ENCODE measurements at regions not wholly inside any gene's neighbourhood (a gene's known extent, or its start where the extent isn't known, plus 50 kb on each side); places are given as distances from the start of the nearest gene placed in this dataset.
"Not testable (repeated sequence)": the region's sequence is repeated elsewhere in the genome, so short reads cannot be mapped to it uniquely, and the experiment has no call there.

DNA sequence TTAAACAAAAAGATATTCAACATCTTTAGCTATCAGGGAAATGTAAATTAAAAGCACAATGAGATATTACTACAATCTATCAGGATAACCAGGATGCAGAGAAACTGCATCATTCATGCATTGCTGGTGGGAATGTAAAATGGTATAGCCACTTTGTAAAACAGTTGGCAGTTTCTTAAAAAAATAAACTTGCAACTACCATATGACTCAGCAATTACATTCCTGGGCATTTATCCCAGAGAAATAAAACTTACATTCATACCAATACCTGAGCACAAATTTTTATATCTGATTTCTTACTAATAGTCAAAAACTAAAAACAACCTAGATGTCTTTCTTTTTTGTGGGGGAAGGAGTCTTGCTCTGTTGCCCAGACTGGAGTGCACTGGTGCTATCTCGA is 190.3 kb upstream of the TAB2 start:
- no peak for DNase-seq (ENCODE audit: low read depth in 1 of 2, low spot score in 1 of 2)

DNA sequence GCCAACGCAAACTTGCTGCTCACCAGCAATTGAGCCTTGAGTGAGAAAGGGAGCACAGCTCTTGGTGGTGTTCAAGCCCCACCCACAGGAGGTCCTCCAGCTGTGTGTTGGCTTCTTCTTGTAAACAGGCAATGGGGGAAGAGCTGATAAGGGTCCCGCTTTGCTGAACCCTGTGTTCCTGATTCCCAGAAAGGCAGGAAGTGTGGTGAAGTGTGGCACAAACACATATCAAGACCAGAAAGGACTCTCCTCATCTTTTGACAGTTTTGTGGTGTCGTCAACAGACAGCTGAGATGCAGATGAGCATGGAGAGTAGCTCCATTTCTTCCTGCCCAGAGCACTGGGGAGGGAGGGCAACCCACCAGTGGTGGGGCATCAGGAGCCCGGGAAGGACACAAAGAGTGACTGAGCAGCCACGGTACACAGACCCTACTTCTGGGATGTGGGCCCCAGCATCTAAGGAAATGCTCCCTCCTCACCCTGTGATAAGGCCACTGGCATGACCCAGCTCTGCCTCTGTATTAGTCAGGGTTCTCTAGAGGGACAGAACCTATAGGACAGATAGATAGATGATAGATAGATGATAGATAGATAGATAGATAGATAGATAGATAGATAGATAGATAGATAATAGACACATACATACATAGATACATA is 188.9 kb upstream of the TAB2 start:
- DNase-seq (ENCODE audit: low read depth in 1 of 2, low spot score in 1 of 2), result no peak

DNA sequence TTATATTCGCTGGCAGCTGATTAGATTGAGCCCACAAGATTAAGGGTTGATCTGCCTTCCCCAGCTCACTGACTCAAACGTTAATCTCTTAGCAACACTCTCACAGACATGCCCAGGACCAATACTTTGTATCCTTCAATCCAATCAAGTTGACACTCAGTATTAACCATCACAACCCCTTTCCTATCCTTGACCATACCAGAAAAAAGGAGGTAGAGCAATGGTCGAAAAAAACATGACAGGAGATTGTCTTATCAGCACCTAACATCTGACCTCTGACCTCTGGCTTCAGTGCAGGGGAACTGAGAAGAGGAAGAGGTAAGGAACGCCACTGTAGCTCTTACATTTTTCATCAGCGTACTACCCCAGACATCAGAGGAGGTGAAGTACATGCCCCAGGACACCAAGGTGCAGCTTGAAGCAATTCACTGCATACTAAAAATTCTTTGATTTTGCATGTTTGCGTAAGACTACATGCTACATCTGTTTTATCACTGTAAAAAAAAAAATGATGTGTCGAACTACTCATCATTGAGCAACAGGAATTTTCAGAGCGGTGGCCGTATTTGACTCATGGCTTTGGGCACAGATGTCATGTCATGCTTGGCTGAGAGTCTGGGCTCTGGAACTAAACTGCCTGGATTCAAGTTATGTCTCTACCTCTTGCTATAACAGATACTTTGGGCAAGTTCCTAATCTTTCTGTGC is 188.0 kb upstream of the TAB2 start:
- no peak for DNase-seq (ENCODE audit: low read depth in 1 of 2, low spot score in 1 of 2)

DNA sequence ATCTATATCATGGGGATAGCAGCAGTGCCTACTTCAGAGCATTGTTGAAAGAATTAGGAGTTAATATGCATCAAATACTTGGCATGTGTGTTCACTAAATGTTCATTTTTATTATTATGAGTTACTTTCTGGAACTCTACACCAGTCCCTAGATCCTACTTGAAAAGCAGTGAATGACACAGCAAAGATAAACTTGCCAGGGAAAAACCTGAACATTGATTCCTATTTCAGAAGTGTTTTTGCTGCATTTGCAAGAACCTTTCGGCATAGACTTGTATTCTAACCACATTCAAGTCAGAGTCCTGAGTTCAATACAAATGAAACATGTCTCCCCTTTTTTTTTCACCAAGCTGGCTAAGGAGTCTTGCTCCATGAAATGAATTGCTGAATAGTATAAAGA is 187.4 kb upstream of the TAB2 start:
- no peak for DNase-seq (ENCODE audit: low read depth in 1 of 2, low spot score in 1 of 2)

DNA sequence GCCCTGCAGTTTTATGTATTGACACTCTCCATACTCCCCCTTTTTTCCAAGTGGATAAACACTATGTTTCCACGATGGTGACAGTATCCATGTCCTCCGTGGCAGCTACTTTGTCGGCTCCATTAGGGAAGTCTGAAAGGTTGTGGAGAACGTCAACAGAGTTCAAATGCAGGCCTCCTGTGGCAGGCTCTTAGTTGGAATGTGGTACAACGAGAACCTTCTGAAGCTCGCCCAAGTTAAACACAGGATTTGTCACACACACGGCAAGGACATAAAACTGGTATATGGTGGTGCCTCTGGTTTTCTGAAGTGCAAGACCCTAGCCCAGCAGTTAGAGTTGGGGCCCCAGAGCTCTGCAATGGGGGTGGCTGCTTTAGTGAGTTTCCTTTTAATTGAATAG is 187.0 kb upstream of the TAB2 start:
- no peak for DNase-seq (ENCODE audit: low read depth in 1 of 2, low spot score in 1 of 2)

DNA sequence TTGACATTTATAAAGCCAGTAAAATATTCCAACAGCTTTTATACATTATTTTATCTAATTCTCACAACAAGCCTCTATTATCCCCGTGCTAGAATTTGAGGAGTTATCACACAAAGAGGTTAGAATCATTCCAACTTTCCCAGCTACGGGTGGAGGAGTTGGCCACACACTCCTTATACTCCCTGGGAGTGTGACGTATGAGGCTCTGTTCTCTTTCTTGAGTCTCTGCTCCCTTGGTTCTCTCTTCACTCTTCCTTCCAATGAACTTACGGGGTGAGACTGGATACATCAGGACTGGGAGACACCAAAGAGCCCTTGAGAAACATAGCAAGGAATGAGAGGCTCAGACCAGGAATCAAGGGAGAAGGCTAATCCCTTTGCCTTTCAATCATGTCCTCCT is 185.6 kb upstream of the TAB2 start:
- no peak for DNase-seq (ENCODE audit: low read depth in 1 of 2, low spot score in 1 of 2)

DNA sequence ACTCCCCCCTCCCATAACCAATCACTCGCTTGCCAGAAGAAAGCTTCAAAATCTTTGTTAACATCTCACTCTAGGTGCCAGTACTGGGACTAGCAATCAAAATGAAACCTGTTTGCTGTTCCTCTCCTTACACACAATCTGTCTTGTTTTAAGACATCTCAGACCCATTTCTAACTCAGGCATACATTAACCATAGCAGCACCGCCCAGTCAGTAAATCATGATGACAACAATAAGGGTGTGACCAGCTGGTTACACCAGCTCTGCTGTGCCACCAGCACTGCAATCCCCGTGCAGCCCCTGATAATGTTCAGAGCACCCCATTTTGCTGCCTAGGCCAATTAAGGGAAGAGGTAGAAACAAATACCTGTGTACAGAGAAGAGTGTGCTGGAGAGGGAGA is 185.2 kb upstream of the TAB2 start:
- no peak for DNase-seq (ENCODE audit: low read depth in 1 of 2, low spot score in 1 of 2)

DNA sequence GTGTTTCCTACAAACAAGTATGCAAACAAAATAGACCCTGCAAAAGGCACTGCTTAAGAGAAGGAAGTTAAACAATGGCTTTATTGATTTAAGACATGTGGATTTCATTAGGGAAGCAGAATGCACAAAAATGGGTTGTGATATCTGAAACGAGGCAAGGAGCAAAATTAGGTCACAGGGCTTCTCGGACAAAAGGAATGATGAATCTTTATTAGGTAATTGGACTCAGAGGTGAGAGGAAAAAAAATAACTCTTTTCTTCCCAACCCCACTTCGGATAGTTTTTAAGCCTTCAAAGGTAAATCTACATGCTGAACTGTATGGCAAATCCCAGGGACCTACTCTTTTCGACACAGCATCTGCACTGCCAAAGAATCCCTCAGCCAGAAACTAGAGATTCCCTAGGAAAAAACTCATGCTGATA is 183.0 kb upstream of the TAB2 start:
- no peak for DNase-seq (ENCODE audit: low read depth in 1 of 2, low spot score in 1 of 2)

DNA sequence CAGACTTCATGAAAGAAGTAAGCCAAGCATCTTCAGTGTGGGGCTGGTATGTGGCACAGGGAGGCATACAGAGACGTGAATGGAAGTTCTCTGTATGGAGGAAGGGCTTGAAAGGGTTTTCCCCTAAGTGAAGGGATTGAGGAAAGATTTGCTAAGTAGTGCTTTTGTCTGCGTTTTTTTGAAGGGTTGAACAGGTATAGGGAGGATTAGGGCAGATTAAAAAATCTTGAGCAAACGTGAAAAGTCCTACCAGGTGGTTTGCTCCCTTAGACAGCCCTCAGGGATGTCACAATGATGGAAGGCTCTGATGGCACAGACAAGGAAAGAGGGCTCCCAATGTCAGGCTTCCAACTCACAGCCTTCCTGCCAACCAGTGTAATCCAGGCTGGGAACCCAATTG is 181.7 kb upstream of the TAB2 start:
- DNase-seq (ENCODE audit: low read depth in 1 of 2, low spot score in 1 of 2), result no peak

DNA sequence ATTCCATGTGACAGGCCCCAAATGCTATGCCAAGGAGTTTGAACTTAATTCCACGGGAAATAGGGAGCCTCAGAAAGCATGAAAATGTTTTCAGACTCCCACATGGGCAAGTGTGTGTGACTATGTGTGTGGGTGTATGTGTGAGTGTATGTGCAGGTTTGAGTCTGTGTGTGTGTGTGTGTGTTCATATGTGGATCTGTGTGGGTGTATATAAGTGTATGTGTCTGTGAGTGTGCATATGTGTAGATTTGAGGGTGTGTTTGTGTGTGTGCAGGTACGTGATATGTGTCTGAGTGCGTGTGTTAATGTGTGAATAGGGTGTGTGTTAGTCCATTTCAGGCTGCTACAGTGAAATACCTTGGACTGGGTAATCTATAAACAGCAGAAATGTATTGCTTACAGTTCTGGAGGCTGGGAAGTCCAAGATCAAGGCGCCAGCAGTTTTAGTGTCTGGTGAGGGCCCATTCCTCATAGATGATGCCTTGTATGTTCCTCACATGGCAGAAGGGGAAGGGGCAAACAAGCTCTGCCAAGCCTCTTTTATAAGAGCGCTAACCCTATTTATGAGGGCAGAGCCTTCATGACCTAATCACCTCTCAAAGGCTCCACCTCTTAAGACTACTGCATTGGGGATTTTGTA is 181.1 kb upstream of the TAB2 start:
- no peak for DNase-seq (ENCODE audit: low read depth in 1 of 2, low spot score in 1 of 2)

DNA sequence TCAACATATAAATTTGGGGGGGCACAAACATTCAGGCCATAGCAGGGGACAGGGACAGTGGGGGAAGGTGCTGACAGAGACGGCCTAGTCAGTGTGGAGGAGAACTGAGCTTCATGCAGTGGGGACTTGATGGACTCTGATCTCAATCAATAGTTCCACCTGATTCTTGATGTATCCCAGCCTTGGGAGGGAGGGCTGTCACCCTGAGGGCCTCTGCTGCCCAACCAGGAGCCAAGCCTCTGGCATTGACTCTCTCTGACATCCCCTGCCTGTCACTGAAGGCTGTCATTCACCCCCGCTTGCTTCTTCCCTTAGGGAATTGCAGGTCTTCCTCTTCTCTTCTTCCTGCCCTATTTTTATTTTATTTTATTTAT is 180.6 kb upstream of the TAB2 start:
- DNase-seq (ENCODE audit: low read depth in 1 of 2, low spot score in 1 of 2), result no peak

DNA sequence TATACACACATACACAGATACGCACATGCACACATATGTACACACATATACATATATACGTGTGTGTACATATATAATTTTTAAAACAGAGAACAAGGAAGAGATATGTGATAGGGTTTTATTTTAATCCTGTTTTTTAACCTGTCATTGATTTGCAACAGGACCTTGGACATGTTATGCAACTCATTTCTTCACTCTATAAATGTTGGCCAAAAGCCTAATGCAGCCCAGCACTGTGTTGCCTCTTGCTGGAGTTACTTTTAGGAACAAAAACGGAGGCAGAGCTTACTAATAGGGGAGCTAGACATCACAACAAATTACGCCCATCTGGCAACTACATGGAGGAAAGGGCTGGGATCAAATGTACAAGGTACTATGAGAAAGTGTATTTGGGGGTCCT is 179.9 kb upstream of the TAB2 start:
- DNase-seq (ENCODE audit: low read depth in 1 of 2, low spot score in 1 of 2), result no peak

DNA sequence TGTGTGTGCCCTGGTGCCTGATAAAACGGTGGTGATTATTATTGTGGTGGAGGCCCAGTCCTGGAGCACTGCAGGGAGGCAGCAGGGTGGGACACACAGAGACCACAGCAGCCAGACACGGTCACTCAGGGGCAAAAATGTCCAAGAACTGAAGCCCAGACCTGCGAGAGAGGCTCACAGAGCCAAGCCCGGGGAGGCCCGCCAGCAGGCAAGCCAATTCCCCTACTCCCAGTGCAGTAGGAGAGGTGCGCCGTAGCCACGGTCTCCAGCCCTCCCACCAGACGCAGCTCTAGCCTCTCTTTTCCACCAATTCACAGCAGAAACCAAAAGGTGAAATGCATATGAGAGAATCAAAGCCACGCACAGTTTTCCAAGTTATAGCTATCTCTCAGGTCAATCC is 179.4 kb upstream of the TAB2 start:
- DNase-seq (ENCODE audit: low read depth in 1 of 2, low spot score in 1 of 2), result no peak

DNA sequence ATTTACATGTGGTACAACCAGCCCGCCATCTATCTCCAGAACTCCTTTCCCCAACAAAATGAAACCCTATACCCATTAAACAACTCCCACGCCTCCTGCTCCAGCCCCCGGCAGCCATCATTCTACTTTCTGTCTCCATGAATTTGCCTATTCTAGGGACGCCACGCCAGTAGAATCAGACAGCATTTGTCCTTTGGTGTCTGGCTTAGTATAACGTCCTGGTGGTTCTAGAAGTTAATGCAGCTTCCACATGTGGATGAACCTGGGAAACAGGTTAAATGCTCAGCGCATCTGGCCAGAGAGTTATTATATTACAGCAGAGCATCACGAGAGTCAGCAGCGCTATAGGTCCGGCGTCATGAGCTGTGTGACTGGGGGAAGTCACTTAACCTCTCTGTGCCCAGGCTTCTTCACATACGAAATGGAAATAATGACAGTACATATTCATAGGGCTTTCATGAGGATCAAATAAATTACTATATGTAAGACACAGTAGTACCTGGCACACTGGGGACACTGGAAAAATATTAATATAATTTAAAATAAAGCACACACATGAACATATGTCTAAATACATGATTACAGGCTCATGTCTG is 178.7 kb upstream of the TAB2 start:
- no peak for DNase-seq (ENCODE audit: low read depth in 1 of 2, low spot score in 1 of 2)

DNA sequence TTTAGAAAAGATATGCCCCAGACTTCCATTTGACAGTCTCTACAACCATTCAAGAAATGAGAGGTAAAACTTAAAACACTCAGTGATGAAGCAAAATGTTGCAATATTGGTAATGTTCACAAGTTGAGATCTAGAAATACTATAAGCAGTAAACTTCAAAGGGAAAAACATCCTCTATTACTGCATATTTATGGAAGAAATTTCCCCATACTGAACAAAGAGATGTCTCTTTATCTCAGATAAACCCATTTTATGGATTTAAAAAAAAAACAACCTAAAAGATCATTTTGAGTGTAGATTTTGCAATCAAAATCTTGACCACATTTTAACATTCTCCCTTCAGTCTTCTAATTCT is 177.8 kb upstream of the TAB2 start:
- no peak for DNase-seq (ENCODE audit: low read depth in 1 of 2, low spot score in 1 of 2)

DNA sequence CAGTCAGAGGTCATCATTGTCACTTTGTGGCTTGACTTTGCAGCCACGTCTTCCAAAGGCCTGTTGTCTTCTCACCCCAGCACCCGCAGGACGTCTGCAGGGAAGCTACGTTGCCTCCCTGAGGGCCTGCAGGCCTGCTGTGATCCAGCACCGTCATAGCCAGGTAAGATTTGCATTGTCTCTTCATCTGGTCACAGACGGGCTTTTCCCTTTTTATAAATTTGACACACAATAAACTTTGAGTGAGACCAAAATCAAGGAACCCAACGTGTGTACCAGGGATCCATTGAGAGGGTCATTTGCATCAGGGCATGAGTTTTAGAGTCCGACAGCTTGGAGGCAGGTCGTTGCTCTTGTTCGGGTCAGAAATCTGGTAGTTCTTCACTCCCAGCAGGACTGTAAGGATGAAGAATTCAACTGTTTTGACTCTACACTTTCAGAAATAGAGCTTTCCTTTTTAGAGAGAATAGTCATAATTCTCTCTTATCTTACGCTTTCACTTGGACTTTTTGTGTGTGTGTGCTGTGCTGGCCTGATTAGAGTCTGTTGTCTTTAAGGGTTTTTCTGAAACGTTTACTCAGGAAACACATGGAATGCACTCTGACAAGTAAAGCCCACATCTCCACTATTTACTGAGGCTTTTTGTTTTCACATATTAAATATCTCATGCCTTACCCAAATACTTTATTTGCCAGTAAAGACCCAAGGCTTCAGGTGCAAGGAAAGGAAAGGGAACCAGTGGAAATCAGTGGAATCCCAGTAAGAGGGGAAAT is 177.2 kb upstream of the TAB2 start:
- DNase-seq (ENCODE audit: low read depth in 1 of 2, low spot score in 1 of 2), result peak in 1 of 2 donors; percentile 21

DNA sequence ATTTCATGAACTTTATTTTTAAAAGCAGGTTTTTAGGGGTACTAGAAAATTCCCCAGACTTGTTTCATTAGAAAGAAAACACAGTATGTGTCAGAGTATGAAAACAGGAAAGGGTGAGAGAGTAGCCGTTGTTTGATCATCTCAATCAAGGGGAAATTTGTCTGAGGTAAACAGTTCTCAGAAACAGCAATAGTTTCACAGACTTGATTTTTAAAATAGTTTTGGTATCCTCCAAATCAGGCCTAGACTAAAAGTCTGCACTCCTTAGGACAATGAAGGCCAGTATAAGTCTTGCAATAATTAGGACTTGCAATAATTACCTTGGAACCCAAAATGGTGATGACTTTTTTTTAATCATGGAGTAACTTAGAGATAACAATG is 176.6 kb upstream of the TAB2 start:
- no peak for DNase-seq (ENCODE audit: low read depth in 1 of 2, low spot score in 1 of 2)

DNA sequence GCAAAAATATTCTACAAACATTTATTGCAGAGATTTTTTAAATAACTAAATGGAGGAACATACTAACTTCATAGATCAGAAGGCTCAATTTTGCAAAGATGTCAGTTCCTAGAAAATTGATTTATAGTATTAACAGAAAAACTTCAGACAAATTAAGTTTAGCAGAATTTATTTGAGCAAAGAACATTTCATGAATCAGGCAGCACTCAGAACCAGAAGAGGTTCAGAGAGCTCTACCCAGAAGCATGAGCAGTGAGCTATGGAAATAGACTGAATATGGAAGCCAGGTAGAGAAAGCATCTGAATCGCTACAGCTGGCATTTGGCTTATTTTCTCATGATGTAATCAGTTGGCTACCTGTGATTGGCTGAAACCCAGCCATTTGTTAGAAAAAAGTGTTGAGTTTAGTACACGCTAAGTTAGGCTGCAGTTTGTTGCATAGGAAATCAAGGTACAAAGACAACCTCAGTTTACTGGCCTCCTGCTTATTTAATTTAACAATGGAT is 174.5 kb upstream of the TAB2 start:
- DNase-seq (ENCODE audit: low read depth in 1 of 2, low spot score in 1 of 2), result no peak

DNA sequence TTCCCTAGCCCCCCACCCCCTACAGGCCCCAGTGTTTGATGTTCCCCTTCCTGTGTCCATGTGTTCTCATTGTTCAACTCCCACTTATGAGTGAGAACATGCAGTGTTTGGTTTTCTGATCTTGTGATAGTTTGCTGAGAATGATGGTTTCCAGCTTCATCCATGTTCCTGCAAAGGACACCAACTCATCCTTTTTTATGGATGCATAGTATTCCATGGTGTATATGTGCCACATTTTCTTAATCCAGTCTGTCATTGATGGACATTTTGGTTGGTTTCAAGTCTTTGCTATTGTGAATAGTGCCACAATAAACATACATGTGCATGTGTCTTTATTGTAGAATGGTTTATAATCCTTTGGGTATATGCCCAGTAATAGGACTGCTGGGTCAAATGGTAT is 171.7 kb upstream of the TAB2 start:
- not testable (repeated sequence) for DNase-seq (ENCODE audit: low read depth in 1 of 2, low spot score in 1 of 2)

DNA sequence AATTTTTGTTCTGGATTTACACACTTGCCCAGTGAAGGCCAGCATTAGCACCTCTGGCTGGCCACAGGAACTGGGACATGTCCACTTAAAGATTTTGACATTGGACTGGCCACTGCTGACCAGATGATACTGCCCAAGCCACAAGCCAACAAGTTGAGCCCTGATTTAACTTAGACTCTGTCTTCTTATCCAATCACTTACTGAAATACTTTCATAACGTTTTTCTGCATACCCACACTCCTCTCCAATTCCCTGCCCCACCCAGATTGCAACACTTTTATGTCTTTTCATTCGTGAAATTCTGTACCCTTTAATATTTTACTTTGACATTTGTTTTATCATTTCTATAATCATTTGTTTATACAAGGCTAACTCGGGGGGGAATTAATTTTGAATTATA is 170.3 kb upstream of the TAB2 start:
- no peak for DNase-seq (ENCODE audit: low read depth in 1 of 2, low spot score in 1 of 2)

DNA sequence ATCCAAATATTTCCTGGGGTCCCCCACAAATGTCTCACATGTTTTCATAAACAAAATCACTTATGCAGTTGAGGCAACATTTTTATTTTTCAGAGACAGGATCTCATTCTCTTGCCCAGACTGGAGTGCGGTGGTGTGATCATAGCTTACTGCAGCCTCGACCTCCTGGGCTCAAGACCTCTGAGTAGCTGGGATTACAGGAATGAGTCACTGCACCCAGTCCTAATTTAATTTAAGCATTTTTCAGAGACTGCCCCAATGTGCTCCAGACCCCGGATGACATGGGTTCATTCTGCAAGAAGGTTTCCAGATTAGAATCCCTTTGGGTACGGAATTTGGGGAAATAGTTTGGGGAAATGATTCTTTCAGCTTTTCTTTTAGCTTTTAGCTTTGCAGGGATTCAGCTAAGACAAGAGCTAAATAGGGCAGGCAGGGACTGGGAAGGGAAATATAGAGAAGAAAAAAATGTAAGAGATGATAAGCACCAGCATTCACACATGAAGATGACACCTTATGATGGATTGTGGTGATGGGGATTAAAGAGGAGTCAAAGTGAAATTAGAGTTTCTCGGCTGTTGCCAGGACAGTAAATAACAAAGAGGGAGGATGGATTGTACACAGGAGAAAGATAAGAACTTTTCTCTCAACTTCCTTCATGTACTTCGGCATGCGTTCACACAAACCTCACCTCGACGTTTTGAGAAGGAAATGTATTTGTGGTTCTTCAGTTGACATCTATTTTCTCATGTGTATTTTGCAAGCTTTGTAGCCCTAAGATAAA is 169.4 kb upstream of the TAB2 start:
- no peak for DNase-seq (ENCODE audit: low read depth in 1 of 2, low spot score in 1 of 2)
